ENCODE measurements at regions not wholly inside any gene's neighbourhood (a gene's known extent, or its start where the extent isn't known, plus 50 kb on each side); places are given as distances from the start of the nearest gene placed in this dataset.

GRCh38 chr7:53311205-53311604, 275.8 kb downstream of the POM121L12 start:
- Histone ChIP-seq H2BK5ac (ENCODE audit: low read depth, low read length) (no peak overlapping the region), H4K91ac (replicated peaks; ENCODE audit: insufficient read length, low read length) (no peak overlapping the region), H3K14ac (ENCODE audit: insufficient read length) (no peak overlapping the region), H3K4ac (replicated peaks; ENCODE audit: insufficient read length, low read depth, low read length) (no peak overlapping the region), H3K4me2 (ENCODE audit: insufficient read depth in 1 of 2, low read depth in 2 of 2, low read length in 2 of 2) (no peak overlapping the region), H3K36me3 (ENCODE audit: control insufficient read depth in 2 of 4, insufficient read depth in 4 of 4, low read length in 3 of 4) (no peaks in the 10 kb centered on the region), H4K5ac (ENCODE audit: insufficient read length, low read depth, low read length) (no peak overlapping the region), H3K23me2 (ENCODE audit: low read depth, low read length) (no peaks in the 10 kb centered on the region), H2AFZ (ENCODE audit: low read length) (no peak overlapping the region; the same call in 1 of the 2 replicates), H4K8ac (ENCODE audit: extremely low read depth, insufficient read depth, low read length) (no peak overlapping the region), H3K4me3 (ENCODE audit: extremely low read depth in 1 of 4, insufficient read depth in 2 of 4, low read depth in 3 of 4, low read length in 4 of 4) (no peak overlapping the region), H3K79me1 (ENCODE audit: low read depth, low read length) (no peaks in the 10 kb centered on the region), H3K27me3 (replicated peaks in 1 of 4; ENCODE audit: control insufficient read depth in 3 of 4, extremely low read depth in 1 of 4, insufficient read depth in 3 of 4, low read length in 3 of 4) (no peaks in the 10 kb centered on the region), H2AK5ac (ENCODE audit: low read depth, low read length) (no peak overlapping the region), H3K27ac (ENCODE audit: low read depth, low read length) (no peak overlapping the region), H3K4me1 (replicated peaks in 1 of 4; ENCODE audit: control insufficient read depth in 3 of 4, insufficient read depth in 4 of 4, low read length in 3 of 4) (0 out of 7 replicates have a peak, but pooled peaks cover 0 to 3% (median 0%) of the 10 kb centered on the region in 4 experiments), H2BK120ac (replicated peaks; ENCODE audit: low read depth, low read length) (no peak overlapping the region), H4K20me1 (replicated peaks in 1 of 2; ENCODE audit: control insufficient read depth in 1 of 2, insufficient read depth in 2 of 2, low read length in 2 of 2) (no peaks in the 10 kb centered on the region), H2BK12ac (ENCODE audit: low read depth, low read length) (no peak overlapping the region), H2BK15ac (ENCODE audit: low read length) (no peak overlapping the region), H3K18ac (ENCODE audit: extremely low read depth, low read length) (no peak overlapping the region), H3K79me2 (ENCODE audit: control insufficient read depth in 1 of 2, insufficient read depth in 2 of 2, low read length in 2 of 2) (no peaks in the 10 kb centered on the region), H2BK20ac (ENCODE audit: low read length) (no peak overlapping the region), H3K56ac (replicated peaks; ENCODE audit: insufficient read length, low read depth, low read length) (no peak overlapping the region), H3K23ac (ENCODE audit: insufficient read length) (no peak overlapping the region), H3K9ac (replicated peaks in 1 of 4; ENCODE audit: extremely low read depth in 1 of 4, low read depth in 3 of 4, low read length in 3 of 4) (no peak overlapping the region), H3K9me3 (ENCODE audit: insufficient read depth in 2 of 2, low read depth in 1 of 2, low read length in 1 of 2) (no peaks in the 10 kb centered on the region)
- TF ChIP-seq SIRT6 (IDR thresholded peaks at IDR 0.05; ENCODE audit: low read length), result no peak
- TF ChIP-seq GABPA (IDR thresholded peaks at IDR 0.05; ENCODE audit: borderline replicate concordance, insufficient read depth, low read length), result no peak
- no peak for TF ChIP-seq KDM4A (IDR thresholded peaks at IDR 0.05; ENCODE audit: low read depth, low read length, severe bottlenecking)
- TF ChIP-seq SIN3A (conservative IDR thresholded peaks at IDR 0.05 in 1 of 2, IDR thresholded peaks at IDR 0.05 in 1 of 2; ENCODE audit: low read depth in 1 of 2, low read length in 2 of 2), result no peak
- TF ChIP-seq CHD2 (IDR thresholded peaks at IDR 0.05; ENCODE audit: low read length), result no peak
- no peak for TF ChIP-seq JUND (IDR thresholded peaks at IDR 0.05; ENCODE audit: low read length)
- TF ChIP-seq RXRA (IDR thresholded peaks at IDR 0.05; ENCODE audit: insufficient read depth, low read depth, low read length), result no peak
- FAIRE-seq, result no peak
- ChIA-PET CTCF (ENCODE audit: partially characterized antibody) (interaction anchor here (2.0 kb wide), 1 partner anchor 39 kb away, joined by 6 read pairs; no protein-coding TSS in a partner anchor), POLR2A (ENCODE audit: partially characterized antibody) (no interaction called here)
- DNase-seq (ENCODE audit: low read depth in 1 of 2, low spot score in 2 of 2), result no peak
- 90% methylated on average over 5 of the region's 5 CpGs; no CpG with 5 or more reads in 1 of the 2 experiments for WGBS, 2 experiments (ENCODE audit: extremely low coverage in 1 of 2, insufficient coverage in 1 of 2, insufficient read length in 1 of 2, insufficient replicate concordance in 2 of 2, low coverage in 1 of 2, low lambda C conversion rate in 2 of 2, missing lambda C conversion rate in 1 of 2)

Data from H1 (cell line).